ENCODE measurements at regions not wholly inside any gene's neighbourhood (a gene's known extent, or its start where the extent isn't known, plus 50 kb on each side); places are given as distances from the start of the nearest gene placed in this dataset.

- DNase-seq (ENCODE audit: low read depth), result no peak
These were observed 101.6 kb upstream of the MAP1B start for GRCh38 chr5:72005671-72006070.

- no peak for DNase-seq (ENCODE audit: low read depth)
These were observed 100.9 kb upstream of the MAP1B start for GRCh38 chr5:72006361-72006760.

DNA sequence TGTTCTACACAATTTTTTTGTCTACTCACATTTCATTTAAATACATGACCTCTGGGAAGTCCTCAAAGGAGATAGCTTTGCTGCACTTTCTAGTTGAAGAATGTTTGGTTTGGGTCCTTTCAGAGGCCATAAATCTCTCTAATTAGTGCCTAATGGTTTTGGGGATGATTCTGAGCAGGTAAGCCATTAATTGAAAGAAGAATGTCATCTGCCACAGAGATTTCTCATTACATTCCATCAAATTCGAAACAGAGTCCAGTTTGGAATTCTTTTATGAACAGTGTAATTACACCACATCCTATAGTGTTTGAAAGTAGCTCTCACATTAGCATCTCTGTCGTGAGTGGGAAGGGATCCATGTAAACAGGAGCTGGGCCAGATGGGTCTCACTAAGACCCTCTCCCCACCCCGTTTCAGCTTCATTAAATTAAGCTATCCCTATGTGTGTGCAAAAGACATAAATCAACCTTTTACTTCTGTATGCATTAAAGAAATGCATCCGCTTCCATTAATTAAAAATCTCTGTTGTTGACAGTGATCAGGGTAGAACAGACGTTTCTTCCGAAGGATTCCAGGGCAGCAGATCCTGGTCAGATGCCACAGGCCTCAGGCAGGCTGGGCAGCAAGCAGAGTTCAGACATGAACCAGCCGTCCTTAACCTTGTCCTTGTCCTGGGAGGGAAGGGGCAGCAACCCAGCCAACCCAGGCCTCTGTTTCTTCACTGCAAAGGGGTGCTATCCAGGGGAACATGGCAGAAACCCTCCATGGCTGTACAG is 99.8 kb upstream of the MAP1B start:
- DNase-seq (ENCODE audit: low read depth), result no peak

- no peak for DNase-seq (ENCODE audit: low read depth)
These were observed 98.0 kb upstream of the MAP1B start for GRCh38 chr5:72009280-72009679.

- DNase-seq (ENCODE audit: low read depth), result no peak
These were observed 96.8 kb upstream of the MAP1B start for GRCh38 chr5:72010430-72010829.

DNA sequence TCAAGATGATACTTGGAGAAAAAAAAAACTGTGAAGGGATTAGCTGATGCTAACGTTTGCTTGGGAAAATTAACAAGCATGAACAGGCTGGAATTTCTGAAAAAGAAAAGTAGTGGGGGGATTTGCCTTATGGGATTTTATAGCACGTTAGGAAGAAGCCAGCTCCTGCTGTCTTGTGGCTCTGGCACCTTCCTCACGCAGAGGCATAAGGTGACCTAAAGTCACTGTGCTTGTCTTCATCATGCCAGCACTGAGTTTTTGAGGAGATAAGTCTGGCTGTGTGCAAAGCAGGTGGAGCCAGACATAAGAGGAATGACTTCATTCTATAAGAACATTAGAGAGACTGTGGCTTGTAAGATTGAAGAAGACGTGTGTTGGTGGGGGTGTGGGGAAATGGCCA is 94.4 kb upstream of the MAP1B start:
- no peak for DNase-seq (ENCODE audit: low read depth)

- DNase-seq (ENCODE audit: low read depth), result no peak
These were observed 93.3 kb upstream of the MAP1B start for GRCh38 chr5:72013766-72014624.

GRCh38 chr5:72015103-72015548 is 92.1 kb upstream of the MAP1B start:
- no peak for DNase-seq (ENCODE audit: low read depth)

DNA sequence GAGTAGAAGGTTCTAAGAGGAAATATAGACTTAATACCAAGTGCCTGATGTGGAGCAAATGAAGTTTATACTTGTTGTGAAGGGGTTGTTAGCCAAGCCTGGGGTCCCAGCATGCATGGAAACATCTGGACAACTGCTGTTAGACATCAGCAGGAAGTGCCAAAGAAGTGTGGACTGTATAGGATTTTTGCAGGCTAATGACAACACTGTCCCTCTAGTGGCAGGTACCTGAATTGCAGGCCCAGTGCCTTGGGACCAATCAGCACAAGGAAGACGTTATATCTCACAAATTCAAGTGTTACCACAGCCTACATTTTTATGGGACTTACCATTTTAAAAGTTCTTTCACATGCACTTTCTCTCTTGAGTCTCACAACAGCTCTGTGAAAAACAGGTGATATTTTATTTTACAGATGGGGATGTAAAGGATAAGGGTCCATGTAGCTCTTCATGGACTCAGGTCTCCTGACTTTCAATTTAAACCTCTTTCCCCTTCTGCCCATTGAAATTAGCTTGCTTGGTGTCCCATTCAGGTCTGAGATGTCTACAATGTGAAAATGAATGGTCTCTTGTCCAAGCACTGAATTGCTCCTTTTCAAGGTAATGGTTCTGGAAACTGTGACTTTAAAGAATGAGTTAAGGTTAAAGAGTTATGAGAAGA is 89.0 kb upstream of the MAP1B start:
- peak; percentile 44 for DNase-seq (ENCODE audit: low read depth)

DNA sequence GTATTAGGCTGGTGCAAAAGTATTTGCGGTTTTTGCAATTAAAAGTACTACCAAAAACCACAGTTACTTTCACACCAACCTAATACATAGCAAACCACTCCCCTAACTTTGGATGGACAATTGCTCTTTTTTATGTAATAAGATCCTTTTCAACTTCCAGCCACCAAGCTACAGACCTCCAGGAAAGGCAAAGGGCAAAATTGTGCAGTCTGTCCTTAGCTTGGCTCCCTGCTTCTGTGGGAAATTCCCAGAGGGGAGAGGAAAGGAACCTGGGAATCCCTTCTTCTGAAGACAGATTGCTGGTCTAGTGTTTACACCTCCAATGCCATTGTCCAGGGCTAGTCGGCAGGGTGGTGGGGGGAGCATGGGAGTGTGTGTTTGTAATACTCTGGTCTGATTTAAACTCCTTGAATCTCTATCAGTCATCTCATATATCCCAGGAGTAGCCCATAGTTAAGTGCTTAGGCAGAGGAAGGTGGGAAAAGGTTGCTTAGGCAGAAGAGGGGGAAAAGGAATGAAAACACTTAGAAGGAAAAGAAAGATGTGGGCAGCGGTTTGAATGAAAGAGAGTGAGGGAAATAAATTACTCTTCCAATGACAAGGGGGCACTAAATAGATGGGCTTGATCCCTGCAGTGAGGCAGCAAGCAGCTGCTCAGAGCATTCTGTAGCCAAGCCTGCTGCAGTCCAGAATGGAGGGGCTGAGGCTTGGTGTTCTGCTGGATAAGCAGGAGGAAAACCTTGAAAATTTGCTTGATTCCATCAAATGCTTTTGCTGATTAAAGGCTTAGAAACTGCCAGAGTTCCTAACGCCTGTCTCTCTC is 86.9 kb upstream of the MAP1B start:
- DNase-seq (ENCODE audit: low read depth), result no peak

DNA sequence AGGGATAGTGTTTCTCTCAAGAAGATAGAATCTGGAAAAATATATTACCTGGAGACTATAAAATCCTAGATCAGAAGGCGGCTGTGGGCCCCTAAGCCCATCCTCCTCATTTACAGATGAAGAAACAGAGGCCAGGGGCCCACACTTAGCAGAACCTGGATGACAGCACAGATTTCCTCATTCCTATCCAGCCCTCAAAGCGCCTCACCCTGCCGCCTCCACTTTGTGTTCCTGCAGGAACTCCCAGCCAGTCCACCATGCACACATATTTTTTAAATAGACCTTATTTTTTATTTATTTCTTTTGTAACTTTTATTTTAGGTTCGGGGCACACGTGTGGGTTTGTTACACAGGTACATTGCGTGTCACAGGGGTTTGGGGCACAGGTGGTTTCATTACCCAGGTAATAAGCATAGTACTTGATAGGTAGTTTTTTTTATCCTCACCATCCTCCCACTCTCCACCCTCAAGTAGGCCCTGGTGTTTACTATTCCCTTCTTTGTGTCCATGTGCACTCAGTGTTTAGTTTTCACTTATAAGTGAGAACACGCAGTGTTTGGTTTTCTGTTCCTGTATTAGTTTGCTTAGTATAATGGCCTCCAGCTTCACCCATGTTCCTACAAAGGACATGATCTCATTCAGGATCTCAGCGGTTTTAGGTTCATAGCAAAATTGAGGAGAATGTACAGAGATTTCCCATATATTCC is 85.5 kb upstream of the MAP1B start:
- no peak for DNase-seq (ENCODE audit: low read depth)

DNA sequence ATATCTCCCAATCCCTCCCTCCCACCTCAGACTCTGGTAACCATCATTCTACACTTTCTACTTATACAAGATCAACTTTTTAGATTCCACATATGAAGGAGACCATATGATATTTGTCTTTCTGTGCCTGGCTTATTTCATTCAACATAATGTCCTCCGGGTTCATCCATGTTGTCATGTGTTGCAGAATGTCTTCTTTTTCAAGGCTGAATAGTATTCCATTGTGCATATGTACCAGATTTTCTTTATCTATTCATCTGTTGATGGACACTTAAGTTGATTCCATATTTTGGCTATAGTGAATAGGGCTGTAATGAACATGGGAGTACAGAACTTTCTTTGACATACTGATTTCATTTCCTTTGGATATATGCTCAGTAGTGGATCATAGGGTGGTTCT is 78.9 kb upstream of the MAP1B start:
- DNase-seq (ENCODE audit: low read depth), result no peak

- no peak for DNase-seq (ENCODE audit: low read depth)
These were observed 77.0 kb upstream of the MAP1B start for GRCh38 chr5:72030237-72030636.

GRCh38 chr5:72032788-72033187 is 74.5 kb upstream of the MAP1B start:
- no peak for DNase-seq (ENCODE audit: low read depth)

DNA sequence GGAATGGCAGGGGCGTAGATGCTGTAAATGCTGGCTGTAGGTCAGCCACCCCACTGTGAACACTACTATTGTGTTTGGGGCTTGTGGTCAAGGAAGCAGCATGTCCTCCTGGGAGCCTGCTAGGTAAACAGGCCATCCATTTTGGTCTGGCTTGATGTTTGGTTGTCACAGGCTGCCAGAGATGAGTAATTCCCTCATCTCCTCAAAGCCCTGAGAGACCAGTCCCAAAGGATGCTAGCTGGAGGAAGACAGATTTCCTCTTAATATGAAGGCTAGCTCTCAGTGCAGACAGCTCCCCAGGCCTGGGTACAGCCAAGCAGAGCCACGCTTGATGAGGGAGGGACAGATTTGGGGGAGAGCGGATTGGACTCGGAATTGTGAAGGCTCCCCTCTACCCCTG is 72.5 kb upstream of the MAP1B start:
- DNase-seq (ENCODE audit: low read depth), result no peak

DNA sequence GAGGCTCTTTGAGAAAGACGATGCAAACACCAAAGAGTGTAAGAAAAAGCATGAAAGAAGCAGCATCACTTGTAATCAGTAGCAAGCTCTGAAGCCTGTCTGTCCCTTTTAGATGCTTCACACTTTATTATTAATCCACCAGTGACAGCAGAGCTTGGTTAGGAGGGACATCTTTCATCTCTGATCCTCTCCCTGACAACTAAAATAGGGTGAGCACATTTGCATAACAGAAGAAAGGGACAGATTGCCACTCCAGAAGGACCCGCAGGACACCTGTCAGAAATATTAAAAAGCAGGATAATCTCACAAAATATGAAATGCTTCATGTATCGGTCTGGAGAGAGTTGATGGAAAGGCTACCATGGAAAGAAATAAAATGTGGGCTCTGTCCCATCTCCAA is 71.4 kb upstream of the MAP1B start:
- DNase-seq (ENCODE audit: low read depth), result no peak

GRCh38 chr5:72036951-72037350 is 70.3 kb upstream of the MAP1B start:
- DNase-seq (ENCODE audit: low read depth), result no peak

- DNase-seq (ENCODE audit: low read depth), result no peak
These were observed 66.8 kb upstream of the MAP1B start for GRCh38 chr5:72040513-72040912.

- no peak for DNase-seq (ENCODE audit: low read depth)
These were observed 65.6 kb upstream of the MAP1B start for GRCh38 chr5:72041654-72042053.

GRCh38 chr5:72042097-72042496 is 65.2 kb upstream of the MAP1B start:
- no peak for DNase-seq (ENCODE audit: low read depth)

GRCh38 chr5:72045692-72046091 is 61.6 kb upstream of the MAP1B start:
- DNase-seq (ENCODE audit: low read depth), result no peak
